OCI-LY7 (cell line): ENCODE measurements at regions not wholly inside any gene's neighbourhood (a gene's known extent, or its start where the extent isn't known, plus 50 kb on each side); places are given as distances from the start of the nearest gene placed in this dataset.

Source experiments
- BruUV-seq: library from RNA; stranded (reverse); fragments of 400-500 nt; replicated peaks from 2 replicates; lab custom pipeline; 2021; lab: Mats Ljungman, UMichigan
- CTCF ChIA-PET: fragments of 300-600 bp; sonication (Branson Sonifier 250); formaldehyde crosslinking; loops from one replicate; lab custom pipeline; 2022; ENCODE audit warnings: antibody characterized with exemption; ENCODE audit not compliant: unreplicated experiment; lab: Charles Lee
- POLR2A ChIA-PET: fragments of 300-600 bp; sonication (Branson Sonifier 250); formaldehyde crosslinking; loops from one replicate; lab custom pipeline; 2022; ENCODE audit warnings: antibody characterized with exemption; lab: Charles Lee
- DNase-seq: peaks from one replicate; pipeline ENCODE4 v3.0.0-alpha.2; 2015; ENCODE audit warnings: low spot score
- H2AFZ ChIP-seq: fragments of 200-600 bp; sonication (generic), shearing (Covaris generic); 2 replicates; pipeline ENCODE4 v1.6.1; 2014; ENCODE audit warnings: mild to moderate bottlenecking, antibody characterized with exemption, low read length, moderate library complexity
- H3K27ac ChIP-seq: fragments of 200-600 bp; sonication (generic); 2 replicates; pipeline ENCODE4 v1.5.1; 2014; ENCODE audit warnings: mixed run types, low read depth, mild to moderate bottlenecking, moderate library complexity, low read length, inconsistent platforms; ENCODE audit not compliant: poor library complexity, severe bottlenecking
- H3K36me3 ChIP-seq: fragments of 200-600 bp; sonication (generic); 2 replicates; pipeline ENCODE4 v1.6.1; 2014; ENCODE audit warnings: mild to moderate bottlenecking, antibody characterized with exemption, low read length, moderate library complexity, mixed read lengths; ENCODE audit not compliant: insufficient read depth
- H3K4me1 ChIP-seq: fragments of 200-600 bp; sonication (generic); 2 replicates; pipeline ENCODE4 v1.5.1; 2014; ENCODE audit warnings: mild to moderate bottlenecking, low read length; ENCODE audit not compliant: insufficient read depth, poor library complexity, severe bottlenecking
- H3K4me2 ChIP-seq: fragments of 200-600 bp; sonication (generic); 2 replicates; pipeline ENCODE4 v1.6.1; 2014; ENCODE audit warnings: mild to moderate bottlenecking, low read length
- H3K4me3 ChIP-seq: fragments of 200-600 bp; sonication (generic); 2 replicates; pipeline ENCODE4 v1.5.1; 2014; ENCODE audit warnings: mild to moderate bottlenecking, low read depth, low read length; ENCODE audit not compliant: poor library complexity, severe bottlenecking
- H3K79me2 ChIP-seq: fragments of 200-600 bp; sonication (generic); 2 replicates; pipeline ENCODE4 v1.6.1; 2016; ENCODE audit warnings: low read depth, mild to moderate bottlenecking, low read length, moderate library complexity, mixed read lengths; ENCODE audit not compliant: insufficient read depth
- H3K9me2 ChIP-seq: fragments of 200-600 bp; sonication (generic); 2 replicates; pipeline ENCODE4 v1.6.1; 2016; ENCODE audit warnings: mild to moderate bottlenecking, low read length, mixed read lengths; ENCODE audit not compliant: insufficient read depth
- H3K9me3 ChIP-seq: fragments of 200-600 bp; sonication (generic); 2 replicates; pipeline ENCODE4 v1.6.1; 2014; ENCODE audit warnings: mild to moderate bottlenecking, mixed run types, low read length, mixed read lengths
- H4K20me1 ChIP-seq: fragments of 200-600 bp; sonication (generic); 2 replicates; pipeline ENCODE4 v1.6.1; 2014; ENCODE audit warnings: mild to moderate bottlenecking, antibody characterized with exemption, low read length, moderate library complexity, mixed read lengths; ENCODE audit not compliant: insufficient read depth
- EZH2phosphoT487 ChIP-seq: fragments of 200-600 bp; sonication (generic); IDR thresholded peaks from 2 replicates; pipeline ENCODE4 v1.6.1; 2018; ENCODE audit warnings: low read depth, borderline replicate concordance, mild to moderate bottlenecking, mixed run types, antibody characterized with exemption, low read length, moderate library complexity, mixed read lengths
- intact Hi-C: fragments of 100-400 bp; cut with micrococcal nuclease; formaldehyde crosslinking; loops from one replicate; pipeline ENCODE4 v1.10.0; 2022; ENCODE audit not compliant: unreplicated experiment
- TF ChIP-seq, protein P1 (sequence below): fragments of 200-600 bp; sonication (generic); conservative IDR thresholded peaks from 2 replicates; pipeline ENCODE4 v1.5.1; 2014; ENCODE audit warnings: mild to moderate bottlenecking, antibody characterized with exemption, low read length, moderate library complexity, mixed read lengths

DNA sequence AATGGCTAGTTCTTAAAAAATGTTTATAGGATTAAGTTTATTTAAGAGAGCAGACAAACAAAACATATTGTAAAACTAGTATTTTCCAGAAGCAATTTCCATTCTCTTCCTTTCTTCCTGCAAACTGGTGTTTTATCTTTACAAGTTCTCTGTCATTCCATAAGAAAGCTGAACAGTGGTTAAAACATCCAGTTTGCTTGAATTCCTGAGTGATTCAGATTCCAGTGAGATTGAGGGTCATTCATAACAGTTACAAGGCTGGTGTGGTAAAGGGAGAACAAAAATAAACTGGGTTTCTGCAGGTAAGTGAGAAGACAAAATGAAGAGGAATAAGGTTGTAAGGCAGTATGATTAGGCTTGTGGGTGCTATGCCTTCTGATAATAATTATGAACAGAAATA is 544.8 kb upstream of the DIPK2B start:
- BruUV-seq, result no TSS peak
- no peaks in the 10 kb centered on the region for H3K9me2 ChIP-seq
- H3K4me1 ChIP-seq, result no peaks in the 10 kb centered on the region
- no peak for DNase-seq
- TF ChIP-seq, protein P1, sequence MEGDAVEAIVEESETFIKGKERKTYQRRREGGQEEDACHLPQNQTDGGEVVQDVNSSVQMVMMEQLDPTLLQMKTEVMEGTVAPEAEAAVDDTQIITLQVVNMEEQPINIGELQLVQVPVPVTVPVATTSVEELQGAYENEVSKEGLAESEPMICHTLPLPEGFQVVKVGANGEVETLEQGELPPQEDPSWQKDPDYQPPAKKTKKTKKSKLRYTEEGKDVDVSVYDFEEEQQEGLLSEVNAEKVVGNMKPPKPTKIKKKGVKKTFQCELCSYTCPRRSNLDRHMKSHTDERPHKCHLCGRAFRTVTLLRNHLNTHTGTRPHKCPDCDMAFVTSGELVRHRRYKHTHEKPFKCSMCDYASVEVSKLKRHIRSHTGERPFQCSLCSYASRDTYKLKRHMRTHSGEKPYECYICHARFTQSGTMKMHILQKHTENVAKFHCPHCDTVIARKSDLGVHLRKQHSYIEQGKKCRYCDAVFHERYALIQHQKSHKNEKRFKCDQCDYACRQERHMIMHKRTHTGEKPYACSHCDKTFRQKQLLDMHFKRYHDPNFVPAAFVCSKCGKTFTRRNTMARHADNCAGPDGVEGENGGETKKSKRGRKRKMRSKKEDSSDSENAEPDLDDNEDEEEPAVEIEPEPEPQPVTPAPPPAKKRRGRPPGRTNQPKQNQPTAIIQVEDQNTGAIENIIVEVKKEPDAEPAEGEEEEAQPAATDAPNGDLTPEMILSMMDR, result no peak
- TF ChIP-seq EZH2phosphoT487, result no peak
- no peak overlapping the region for H2AFZ ChIP-seq
- no peaks in the 10 kb centered on the region for H4K20me1 ChIP-seq
- POLR2A ChIA-PET, result no interaction called here
- H3K9me3 ChIP-seq, result no peaks in the 10 kb centered on the region
- H3K36me3 ChIP-seq, result no peaks in the 10 kb centered on the region
- no peak overlapping the region for H3K27ac ChIP-seq
- H3K4me2 ChIP-seq, result no peak overlapping the region
- CTCF ChIA-PET, result no interaction called here
- intact Hi-C loops, result no loop called here
- H3K4me3 ChIP-seq, result no peak overlapping the region
- H3K79me2 ChIP-seq, result no peaks in the 10 kb centered on the region

DNA sequence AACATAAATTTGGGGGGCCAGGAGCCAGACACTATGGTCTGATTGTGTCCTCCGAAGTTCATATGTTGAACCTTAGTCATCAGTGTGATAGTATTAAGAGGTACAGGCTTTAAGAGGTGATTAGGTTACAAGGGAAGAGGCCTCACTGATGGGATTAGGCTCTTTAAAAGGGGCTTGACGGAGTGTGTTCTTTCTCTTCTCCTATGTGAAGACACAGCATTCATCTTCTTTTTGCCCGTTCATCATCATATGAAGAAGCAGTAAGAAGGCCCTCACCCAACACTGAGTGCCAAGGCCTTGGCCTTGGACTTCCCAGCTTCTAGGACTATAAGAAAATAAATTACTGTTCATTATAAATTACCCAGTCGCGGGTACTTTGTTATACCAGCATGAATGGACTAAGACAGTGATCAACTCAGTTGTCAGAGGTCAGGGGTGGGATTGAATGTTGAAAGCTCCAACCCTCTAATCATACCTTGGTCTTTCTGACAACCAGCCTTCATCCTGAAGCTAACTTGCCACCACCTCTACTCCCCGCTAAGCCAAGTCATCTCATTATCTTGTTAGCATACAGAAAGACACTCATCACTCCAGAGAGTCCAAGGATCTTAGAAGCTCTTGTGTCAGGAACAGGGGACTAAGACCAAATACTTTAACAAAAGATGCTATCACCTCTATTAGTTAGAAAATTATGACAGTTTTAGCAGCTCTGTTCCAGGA is 543.4 kb upstream of the DIPK2B start:
- CTCF ChIA-PET, result no interaction called here
- Histone ChIP-seq H2AFZ (no peak overlapping the region), H3K4me2 (no peak overlapping the region), H4K20me1 (no peaks in the 10 kb centered on the region), H3K4me3 (no peak overlapping the region), H3K36me3 (no peaks in the 10 kb centered on the region), H3K9me2 (no peaks in the 10 kb centered on the region), H3K4me1 (no peaks in the 10 kb centered on the region), H3K79me2 (no peaks in the 10 kb centered on the region), H3K27ac (no peak overlapping the region), H3K9me3 (no peaks in the 10 kb centered on the region)
- intact Hi-C loops, result no loop called here
- POLR2A ChIA-PET, result no interaction called here
- TF ChIP-seq EZH2phosphoT487, result no peak
- TF ChIP-seq, protein P1, result no peak
- no peak for DNase-seq
- no TSS peak for BruUV-seq

DNA sequence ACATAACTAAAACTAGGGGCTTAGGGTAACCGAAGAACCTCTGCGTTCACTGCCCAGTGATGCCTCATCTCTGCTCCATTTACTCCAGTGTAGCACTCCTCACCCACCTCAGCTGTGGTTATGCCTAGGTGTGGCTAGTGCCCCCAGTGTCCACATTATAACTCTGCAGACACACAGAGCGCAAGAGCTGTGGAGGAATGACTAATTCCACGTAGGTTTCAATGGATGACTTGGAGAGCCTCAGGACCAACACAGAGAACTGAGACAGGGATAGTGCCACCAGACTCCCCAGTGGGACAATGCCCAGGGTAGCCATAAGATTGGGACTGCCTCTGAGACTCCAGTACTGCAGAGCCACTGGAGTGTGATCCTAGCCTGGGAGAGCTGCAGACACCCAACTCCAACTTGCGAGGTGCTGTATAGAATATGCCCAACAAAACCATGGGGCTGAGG is 542.4 kb upstream of the DIPK2B start:
- Histone ChIP-seq H4K20me1 (no peaks in the 10 kb centered on the region), H3K4me3 (no peak overlapping the region), H3K9me3 (no peaks in the 10 kb centered on the region), H3K9me2 (no peaks in the 10 kb centered on the region), H2AFZ (no peak overlapping the region), H3K79me2 (no peaks in the 10 kb centered on the region), H3K36me3 (no peaks in the 10 kb centered on the region), H3K27ac (no peak overlapping the region), H3K4me1 (no peaks in the 10 kb centered on the region), H3K4me2 (no peak overlapping the region)
- no peak for TF ChIP-seq EZH2phosphoT487
- TF ChIP-seq, protein P1, result no peak
- ChIA-PET CTCF (no interaction called here), POLR2A (no interaction called here)
- DNase-seq, result no peak
- intact Hi-C loops, result no loop called here
- BruUV-seq, result no TSS peak
